Pancreas (tissue), 10 donors: ENCODE measurements at regions not wholly inside any gene's neighbourhood (a gene's known extent, or its start where the extent isn't known, plus 50 kb on each side); places are given as distances from the start of the nearest gene placed in this dataset.

Source experiments
- ATAC-seq, 4 donors: fragments of 200-7000 bp; cut with Tn5 transposase; one replicate each; pipeline versions ENCODE4 v1.8.0 to v1.9.1; 2020; ENCODE audit warnings: mild to moderate bottlenecking in 4 of 4, moderate library complexity in 4 of 4
- DNase-seq, 6 donors: peaks; one replicate each; pipeline ENCODE4 v3.0.0-alpha.2; 2020
- FAIRE-seq: peaks from 2 replicates; lab custom pipeline; 2012; peaks lifted over from hg19 to GRCh38; lab: Jason Lieb, UNC
- H3K27ac ChIP-seq, 4 donors: fragments of 200-600 bp; sonication (generic); 1 replicate in 3 of 4; 2 replicates in 1 of 4; pipeline versions ENCODE4 v1.5.0 to v1.8.0; 2020
- H3K27me3 ChIP-seq, 4 donors: fragments of 200-600 bp; one replicate each; pipeline ENCODE4 v1.8.0; 2021
- H3K36me3 ChIP-seq, 3 donors: fragments of 200-600 bp; sonication (generic) in 1 of 3; one replicate each; pipeline versions ENCODE4 v1.5.0 to v1.8.0; 2020 to 2021
- H3K4me1 ChIP-seq, 3 donors: fragments of 200-600 bp; one replicate each; pipeline ENCODE4 v1.8.0; 2021
- H3K4me3 ChIP-seq, 4 donors: fragments of 200-600 bp; sonication (generic) in 2 of 4; one replicate each; pipeline versions ENCODE4 v1.5.0 to v1.8.0; 2020 to 2021
- H3K9me3 ChIP-seq, 4 donors: fragments of 200-600 bp; one replicate each; pipeline ENCODE4 v1.8.0; 2021
- CTCF ChIP-seq, 4 donors: fragments of 200-600 bp; sonication (generic) in 3 of 4; IDR thresholded peaks; one replicate each; pipeline versions ENCODE4 v1.5.0 to v1.8.0; 2021; ENCODE audit warnings: antibody characterized with exemption in 4 of 4
- WGBS, 2 donors: extraction: QIAGEN DNeasy Blood & Tissue Kit; methylation state at CpG; one replicate each; pipeline ENCODE4 v1.1.7; 2013; 5-methylcytosine and 5-hydroxymethylcytosine counted together
- intact Hi-C, 3 donors: fragments of 100-400 bp; cut with DNase I; formaldehyde crosslinking; loops; one replicate each; pipeline versions ENCODE4 v1.11.1 to v1.14.2; 2022
- donor health status: healthy with polysubstance abuse.
- donor health status: DM: no; HTN: no; CAD: no; lungs with moderate emphysema.
- donor health status: DM: no; HTN: no; CAD: no.
- donor health status: control.
- donor health status: control.
- donor health status: Bipolar disorder and iron deficiency.
- donor health status: DM: yes; HTN: yes; CAD: no.
- donor health status: DM: no; HTN: no; CAD: no.
- donor health status: DM: no; HTN: no; CAD: no.
- donor health status: DM: yes; HTN: yes; CAD: no.

DNA sequence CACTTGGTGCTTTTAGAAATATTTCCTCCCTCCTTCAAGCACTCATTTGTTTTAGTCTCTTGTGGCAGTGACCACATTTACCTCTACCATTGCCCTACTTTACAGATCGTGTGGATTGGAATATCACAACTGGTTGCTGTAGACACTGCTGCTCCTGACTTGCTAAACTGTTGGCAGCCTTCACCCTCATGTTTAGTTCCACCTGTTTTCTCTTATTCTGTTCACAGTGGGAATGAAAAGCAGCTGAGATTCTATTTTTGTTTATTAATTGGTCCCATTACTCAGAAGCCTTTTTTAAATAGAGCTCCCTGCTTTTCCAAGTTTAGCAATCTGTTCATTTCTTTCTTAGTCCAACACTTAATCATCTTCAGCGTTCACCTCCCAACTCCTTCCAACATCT is 308.9 kb downstream of the RWDD3 start:
- FAIRE-seq (no peak), DNase-seq (no peak), ATAC-seq (no peak)
- no peak for TF ChIP-seq CTCF (IDR thresholded peaks at IDR 0.05)
- no peaks in the 10 kb centered on the region for H3K9me3 ChIP-seq
- no peak overlapping the region for H3K4me3 ChIP-seq
- no peak overlapping the region for H3K27ac ChIP-seq
- 64 to 69% methylated on average over 2 of the region's 2 CpGs for WGBS, 2 donors
- H3K4me1 ChIP-seq = no peaks in the 10 kb centered on the region
- H3K27me3 ChIP-seq = no peaks in the 10 kb centered on the region
- H3K36me3 ChIP-seq = no peaks in the 10 kb centered on the region
- intact Hi-C loops = no loop called here

DNA sequence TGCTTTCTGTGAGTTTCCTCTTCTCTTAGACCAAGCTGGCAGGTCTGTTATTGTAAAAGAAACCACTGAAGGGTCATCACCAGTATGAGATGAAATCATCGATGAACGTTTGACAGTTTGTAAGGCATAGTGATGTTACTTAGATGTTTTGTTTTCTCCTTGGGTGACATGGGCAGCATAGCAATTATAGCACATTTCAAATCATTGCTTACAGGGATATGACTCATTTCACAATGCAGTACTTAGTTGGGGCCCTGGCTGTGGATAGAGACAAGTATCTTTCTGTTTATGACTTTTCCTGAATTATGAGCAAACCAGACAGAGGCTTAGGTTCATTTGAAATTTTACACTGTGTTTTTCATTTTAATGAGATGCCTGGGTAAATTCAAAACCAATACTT is 313.0 kb downstream of the RWDD3 start:
- H3K27ac ChIP-seq = no peak overlapping the region
- no peaks in the 10 kb centered on the region for H3K36me3 ChIP-seq
- no peak for TF ChIP-seq CTCF (IDR thresholded peaks at IDR 0.05)
- intact Hi-C loops = no loop called here
- no peak overlapping the region for H3K4me3 ChIP-seq
- DNase-seq = no peak
- WGBS, 2 donors = 79 to 93% methylated on average over 2 of the region's 2 CpGs
- H3K9me3 ChIP-seq = no peaks in the 10 kb centered on the region
- H3K27me3 ChIP-seq = no peaks in the 10 kb centered on the region
- no peak for FAIRE-seq
- H3K4me1 ChIP-seq = no peaks in the 10 kb centered on the region
- ATAC-seq = no peak

DNA sequence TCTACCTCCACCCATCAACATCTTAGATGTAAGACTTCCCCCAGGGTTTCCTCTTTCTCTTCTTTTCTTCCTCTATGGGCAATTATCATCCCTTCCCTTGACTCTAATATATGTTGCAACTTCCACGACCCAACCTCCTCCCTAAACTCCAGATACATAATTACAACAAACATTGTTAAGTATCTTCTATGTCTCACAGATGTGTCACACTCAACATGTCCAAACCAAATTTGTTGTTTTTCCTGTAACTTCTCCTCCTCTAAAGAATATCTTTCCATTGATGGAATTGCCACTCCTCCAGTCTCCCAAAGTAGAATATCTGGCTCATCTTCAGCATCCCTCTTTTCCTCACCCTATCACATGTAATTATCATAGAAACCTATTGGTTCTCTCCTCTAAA is 314.2 kb downstream of the RWDD3 start:
- H3K4me3 ChIP-seq = no peak overlapping the region
- no peaks in the 10 kb centered on the region for H3K36me3 ChIP-seq
- no peaks in the 10 kb centered on the region for H3K9me3 ChIP-seq
- FAIRE-seq (no peak), DNase-seq (no peak), ATAC-seq (no peak)
- no peak overlapping the region for H3K27ac ChIP-seq
- no peaks in the 10 kb centered on the region for H3K27me3 ChIP-seq
- intact Hi-C loops = no loop called here
- WGBS, 2 donors = 55 to 56% methylated on average over 1 of the region's 1 CpG
- H3K4me1 ChIP-seq = no peaks in the 10 kb centered on the region
- no peak for TF ChIP-seq CTCF (IDR thresholded peaks at IDR 0.05)

DNA sequence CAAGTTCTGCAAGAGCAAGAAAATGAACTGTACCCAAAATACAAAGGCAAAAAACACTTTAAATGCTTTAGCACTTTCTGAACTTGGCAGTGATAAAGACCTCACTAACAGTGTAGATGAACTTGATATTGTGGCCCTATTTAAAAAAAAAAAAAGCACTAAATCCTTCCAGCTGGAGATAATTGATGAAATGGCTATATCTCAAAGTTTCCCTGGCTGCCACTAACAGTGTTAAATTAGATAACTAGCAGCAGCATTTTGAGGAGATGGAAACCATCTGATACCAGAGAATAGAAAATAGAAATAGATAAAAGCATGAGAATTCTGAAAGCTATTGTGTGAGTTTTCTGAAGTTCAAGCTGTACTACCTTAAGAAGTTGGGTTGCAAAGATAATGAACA is 317.2 kb downstream of the RWDD3 start:
- H3K4me1 ChIP-seq = no peaks in the 10 kb centered on the region
- no peak overlapping the region for H3K27ac ChIP-seq
- intact Hi-C loops = no loop called here
- ATAC-seq (no peak), FAIRE-seq (no peak), DNase-seq (no peak)
- H3K4me3 ChIP-seq = no peak overlapping the region
- no peaks in the 10 kb centered on the region for H3K27me3 ChIP-seq
- no peaks in the 10 kb centered on the region for H3K36me3 ChIP-seq
- no peak for TF ChIP-seq CTCF (IDR thresholded peaks at IDR 0.05)
- no peaks in the 10 kb centered on the region for H3K9me3 ChIP-seq

- no peaks in the 10 kb centered on the region for H3K9me3 ChIP-seq
- ATAC-seq (no peak), FAIRE-seq (no peak), DNase-seq (no peak)
- H3K4me1 ChIP-seq = no peaks in the 10 kb centered on the region
- H3K27ac ChIP-seq = no peak overlapping the region
- no peaks in the 10 kb centered on the region for H3K27me3 ChIP-seq
- H3K4me3 ChIP-seq = no peak overlapping the region
- intact Hi-C loops = no loop called here
- TF ChIP-seq CTCF (IDR thresholded peaks at IDR 0.05) = no peak
- no peaks in the 10 kb centered on the region for H3K36me3 ChIP-seq
- WGBS, 2 donors = 85 to 90% methylated on average over 5 of the region's 5 CpGs
Measured at GRCh38 chr1:95553595-95553994, 319.6 kb downstream of the RWDD3 start.
